HG03571 (cell line): ENCODE measurements at regions not wholly inside any gene's neighbourhood (a gene's known extent, or its start where the extent isn't known, plus 50 kb on each side); places are given as distances from the start of the nearest gene placed in this dataset.
"Not testable (repeated sequence)": the region's sequence is repeated elsewhere in the genome, so short reads cannot be mapped to it uniquely, and the experiment has no call there.

ENCODE experiments used
- ATAC-seq: cut with Tn5 transposase; IDR thresholded peaks from one replicate; pipeline ENCODE4 v1.9.1; 2021; ENCODE audit not compliant: unreplicated experiment

- no peak for ATAC-seq
Measured at GRCh38 chr7:119967221-119967620, 305.8 kb upstream of the KCND2 start.

GRCh38 chr7:119968411-119968810, 304.6 kb upstream of the KCND2 start:
- ATAC-seq: not testable (repeated sequence)

GRCh38 chr7:119969054-119969453, 303.9 kb upstream of the KCND2 start:
- ATAC-seq: no peak

- no peak for ATAC-seq
Measured at GRCh38 chr7:119969763-119970162, 303.2 kb upstream of the KCND2 start.

- ATAC-seq: no peak
Measured at GRCh38 chr7:119974972-119975371, 298.0 kb upstream of the KCND2 start.

GRCh38 chr7:119982884-119983283, 290.1 kb upstream of the KCND2 start:
- no peak for ATAC-seq

- ATAC-seq: no peak
Measured at GRCh38 chr7:119983468-119983867, 289.5 kb upstream of the KCND2 start.

- ATAC-seq: no peak
Measured at GRCh38 chr7:119984247-119984646, 288.7 kb upstream of the KCND2 start.

- no peak for ATAC-seq
Measured at GRCh38 chr7:119988401-119988800, 284.6 kb upstream of the KCND2 start.

GRCh38 chr7:119994928-119995327, 278.0 kb upstream of the KCND2 start:
- ATAC-seq: no peak

- ATAC-seq: no peak
Measured at GRCh38 chr7:119996634-119997033, 276.3 kb upstream of the KCND2 start.

- no peak for ATAC-seq
Measured at GRCh38 chr7:119999738-120000475, 273.1 kb upstream of the KCND2 start.

GRCh38 chr7:120005720-120006119, 267.3 kb upstream of the KCND2 start:
- ATAC-seq: no peak

GRCh38 chr7:120014301-120014700, 258.7 kb upstream of the KCND2 start:
- ATAC-seq: not testable (repeated sequence)

GRCh38 chr7:120014925-120015465, 258.0 kb upstream of the KCND2 start:
- no peak for ATAC-seq

- no peak for ATAC-seq
Measured at GRCh38 chr7:120021085-120021484, 251.9 kb upstream of the KCND2 start.

- no peak for ATAC-seq
Measured at GRCh38 chr7:120023494-120024167, 249.3 kb upstream of the KCND2 start.

GRCh38 chr7:120028636-120029035, 244.3 kb upstream of the KCND2 start:
- no peak for ATAC-seq

GRCh38 chr7:120030876-120031275, 242.1 kb upstream of the KCND2 start:
- ATAC-seq: no peak

- ATAC-seq: no peak
Measured at GRCh38 chr7:120033114-120033513, 239.9 kb upstream of the KCND2 start.

- no peak for ATAC-seq
Measured at GRCh38 chr7:120039138-120039537, 233.8 kb upstream of the KCND2 start.

GRCh38 chr7:120041798-120042197, 231.2 kb upstream of the KCND2 start:
- ATAC-seq: no peak
